ENCODE measurements at regions not wholly inside any gene's neighbourhood (a gene's known extent, or its start where the extent isn't known, plus 50 kb on each side); places are given as distances from the start of the nearest gene placed in this dataset.

DNA sequence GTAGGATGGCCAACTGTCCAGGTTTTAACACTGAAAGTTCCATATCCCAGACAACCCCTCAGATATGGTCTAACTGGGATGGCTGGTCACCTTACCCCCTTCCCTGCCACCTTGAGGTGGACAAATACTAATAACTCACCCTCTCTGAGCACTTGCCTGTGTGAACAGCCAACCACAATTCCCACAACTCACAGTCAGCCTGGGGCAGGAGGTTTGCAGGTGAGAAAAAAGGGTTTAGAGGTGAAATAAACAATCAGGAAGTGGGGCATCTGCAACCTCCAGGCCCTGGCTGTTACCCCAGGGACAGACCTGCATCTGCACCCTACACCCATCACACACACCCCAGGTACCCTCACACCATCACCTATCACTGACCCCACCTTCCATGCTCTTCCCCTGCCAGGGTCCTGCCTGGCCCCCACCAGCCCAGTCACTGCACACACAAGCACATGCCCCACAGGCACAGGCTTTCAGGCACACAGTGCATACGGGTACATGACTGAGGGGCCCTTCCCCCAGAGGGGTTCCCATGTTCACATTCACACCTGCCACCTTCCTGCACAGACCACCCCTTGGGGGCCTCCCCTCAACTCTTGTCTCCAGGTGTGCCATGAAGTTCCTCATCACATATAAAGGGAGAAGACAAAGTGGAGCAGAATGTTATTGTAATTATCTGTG, 679.5 kb downstream of the MATN1 start:
- POLR2A ChIA-PET (ENCODE audit: low non-redundant PET): no interaction called here
- TF ChIP-seq, protein P1, sequence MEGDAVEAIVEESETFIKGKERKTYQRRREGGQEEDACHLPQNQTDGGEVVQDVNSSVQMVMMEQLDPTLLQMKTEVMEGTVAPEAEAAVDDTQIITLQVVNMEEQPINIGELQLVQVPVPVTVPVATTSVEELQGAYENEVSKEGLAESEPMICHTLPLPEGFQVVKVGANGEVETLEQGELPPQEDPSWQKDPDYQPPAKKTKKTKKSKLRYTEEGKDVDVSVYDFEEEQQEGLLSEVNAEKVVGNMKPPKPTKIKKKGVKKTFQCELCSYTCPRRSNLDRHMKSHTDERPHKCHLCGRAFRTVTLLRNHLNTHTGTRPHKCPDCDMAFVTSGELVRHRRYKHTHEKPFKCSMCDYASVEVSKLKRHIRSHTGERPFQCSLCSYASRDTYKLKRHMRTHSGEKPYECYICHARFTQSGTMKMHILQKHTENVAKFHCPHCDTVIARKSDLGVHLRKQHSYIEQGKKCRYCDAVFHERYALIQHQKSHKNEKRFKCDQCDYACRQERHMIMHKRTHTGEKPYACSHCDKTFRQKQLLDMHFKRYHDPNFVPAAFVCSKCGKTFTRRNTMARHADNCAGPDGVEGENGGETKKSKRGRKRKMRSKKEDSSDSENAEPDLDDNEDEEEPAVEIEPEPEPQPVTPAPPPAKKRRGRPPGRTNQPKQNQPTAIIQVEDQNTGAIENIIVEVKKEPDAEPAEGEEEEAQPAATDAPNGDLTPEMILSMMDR (conservative IDR thresholded peaks at IDR 0.05; ENCODE audit: low read depth): no peak
- no peak for DNase-seq (ENCODE audit: low spot score)
- CTCF ChIA-PET: no interaction called here
- no peak overlapping the region for H3K27ac ChIP-seq

DNA sequence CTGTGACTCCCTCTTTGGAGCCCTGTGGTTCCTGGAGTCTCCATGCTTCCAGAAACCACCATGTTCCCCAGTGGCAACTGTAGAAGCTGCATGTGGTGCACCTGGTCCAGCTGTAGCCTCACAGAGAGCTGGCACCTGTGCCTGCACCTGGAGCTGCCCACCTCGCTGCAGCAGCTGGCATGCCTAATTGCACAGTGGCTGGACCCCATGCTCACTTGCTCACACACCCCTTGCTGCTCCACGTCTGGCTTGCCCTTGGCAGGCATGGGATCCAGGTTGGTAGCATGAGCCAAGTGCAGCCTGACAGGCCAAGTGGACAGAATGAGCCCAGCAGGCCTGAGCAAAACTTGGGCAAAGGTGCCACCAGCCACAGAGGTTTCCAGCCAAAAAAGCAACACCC, 680.1 kb downstream of the MATN1 start:
- no peak overlapping the region for H3K27ac ChIP-seq
- ChIA-PET POLR2A (ENCODE audit: low non-redundant PET) (no interaction called here), CTCF (no interaction called here)
- no peak for DNase-seq (ENCODE audit: low spot score)
- TF ChIP-seq, protein P1 (conservative IDR thresholded peaks at IDR 0.05; ENCODE audit: low read depth): no peak

DNA sequence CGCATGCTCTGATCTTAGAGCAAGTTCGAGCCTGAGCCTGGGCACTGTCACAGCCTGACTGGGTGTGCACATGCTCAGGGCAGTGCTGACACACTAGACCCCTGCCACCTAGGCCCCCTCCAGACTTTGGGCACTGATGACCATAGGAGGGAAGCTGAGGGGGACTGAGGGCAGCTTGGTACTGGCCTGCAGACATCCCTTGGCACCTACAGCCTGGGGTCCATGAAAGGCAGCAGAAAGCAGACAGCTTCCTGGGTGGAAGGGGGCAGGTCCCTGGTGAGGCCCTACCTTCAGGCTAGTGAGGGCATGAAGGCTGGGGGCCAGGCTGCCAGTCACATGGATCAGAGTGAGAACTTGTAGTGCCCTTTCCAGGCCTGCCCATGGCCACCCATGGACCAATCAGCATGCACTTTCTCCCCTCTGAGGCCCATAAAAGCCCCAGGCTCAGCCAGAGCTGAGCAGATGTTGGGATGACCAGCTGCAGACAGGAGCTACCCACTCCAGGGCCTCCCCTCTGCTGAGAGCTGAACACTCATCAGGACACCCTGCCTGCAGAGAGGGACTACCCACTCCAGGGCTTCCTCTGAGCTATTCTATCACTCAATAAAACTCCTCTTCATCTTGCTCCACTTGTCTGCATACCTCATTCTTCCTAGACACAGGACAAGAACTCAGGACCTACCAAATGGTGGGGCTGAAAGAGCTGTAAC, 680.8 kb downstream of the MATN1 start:
- DNase-seq (ENCODE audit: low spot score): no peak
- H3K27ac ChIP-seq: no peak overlapping the region
- TF ChIP-seq, protein P1 (conservative IDR thresholded peaks at IDR 0.05; ENCODE audit: low read depth): no peak
- POLR2A ChIA-PET (ENCODE audit: low non-redundant PET): no interaction called here
- CTCF ChIA-PET: no interaction called here

DNA sequence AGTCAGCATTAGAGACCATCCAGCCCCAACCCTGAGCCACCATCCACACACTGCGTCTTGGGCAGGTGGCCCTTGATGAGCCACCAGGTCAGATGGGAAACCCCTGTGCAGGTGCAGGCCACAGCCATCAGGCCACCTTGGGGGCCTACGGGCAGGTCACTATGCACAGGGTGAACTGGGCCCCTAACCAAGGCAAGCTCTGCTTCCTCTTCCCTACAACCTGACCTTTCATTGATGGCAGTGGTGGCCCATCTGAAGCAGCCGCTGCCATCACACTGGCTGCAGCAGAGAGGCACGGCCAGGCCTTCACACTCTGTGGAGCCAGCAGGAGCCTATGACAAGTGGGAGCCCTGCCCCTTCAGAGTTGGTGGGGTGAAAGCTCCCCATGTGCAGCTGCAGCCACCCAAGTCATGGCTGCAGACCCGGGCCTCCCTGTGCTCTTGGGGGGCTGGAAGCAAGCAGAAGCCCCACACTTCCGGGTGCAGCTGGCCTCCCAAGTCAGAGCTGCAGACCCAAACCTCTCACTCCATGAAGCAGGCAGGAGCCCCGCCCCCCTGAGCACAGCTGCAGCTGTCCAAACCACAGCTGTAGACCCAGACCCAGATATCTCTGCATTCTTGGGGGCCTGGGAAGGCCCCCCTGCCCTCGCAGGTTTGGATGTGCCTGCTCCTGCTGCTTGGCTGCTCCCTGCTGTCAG, 681.5 kb downstream of the MATN1 start:
- CTCF ChIA-PET: no interaction called here
- DNase-seq (ENCODE audit: low spot score): no peak
- POLR2A ChIA-PET (ENCODE audit: low non-redundant PET): no interaction called here
- TF ChIP-seq, protein P1 (conservative IDR thresholded peaks at IDR 0.05; ENCODE audit: low read depth): no peak
- H3K27ac ChIP-seq: no peak overlapping the region

DNA sequence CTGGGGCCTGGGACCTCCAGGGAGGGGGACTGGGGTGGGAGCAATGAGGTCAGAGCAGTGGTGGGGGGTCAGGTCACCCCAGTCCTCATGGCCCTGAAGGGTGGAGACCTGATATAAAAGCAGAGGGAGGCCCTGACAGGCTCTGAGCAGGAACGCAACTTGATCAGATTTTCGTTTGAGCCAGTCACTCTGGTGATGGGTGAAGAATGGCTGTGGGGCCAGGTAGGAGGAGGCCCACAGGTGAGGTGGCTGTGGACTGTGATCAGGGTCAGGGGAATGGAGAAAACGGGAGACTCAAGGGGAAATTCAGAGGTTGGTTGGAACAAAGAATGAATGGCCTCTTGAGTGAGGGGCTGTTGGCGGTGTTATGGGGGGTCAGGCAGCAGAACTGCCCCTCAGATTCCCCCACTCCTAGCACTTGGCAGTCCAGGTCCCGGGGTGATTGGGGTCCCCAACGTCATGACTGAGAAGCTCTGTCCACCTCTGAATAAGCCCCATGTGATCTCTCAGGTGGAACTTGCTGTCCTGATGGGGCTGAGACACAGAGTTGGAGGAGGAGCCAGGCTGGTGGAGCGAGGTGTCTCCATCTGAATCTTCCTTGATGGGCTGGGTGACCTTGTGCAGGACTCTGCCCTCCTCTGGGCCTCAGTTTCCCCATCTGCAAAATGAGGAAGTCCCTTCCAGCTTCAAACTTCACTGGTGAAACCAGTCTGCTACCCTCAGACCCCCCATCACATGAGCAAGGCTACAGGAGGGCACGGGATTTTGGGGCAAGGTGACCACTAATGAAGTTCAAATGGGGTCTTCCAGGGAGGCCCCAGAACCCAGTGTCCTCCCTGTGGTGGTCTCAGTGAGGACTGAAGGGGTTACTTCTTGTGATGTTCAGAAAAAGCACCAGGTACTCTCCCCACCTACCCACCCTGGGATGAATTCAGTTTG, 683.0 kb downstream of the MATN1 start:
- H3K27ac ChIP-seq: no peak overlapping the region
- TF ChIP-seq, protein P1 (conservative IDR thresholded peaks at IDR 0.05; ENCODE audit: low read depth): no peak
- ChIA-PET CTCF (no interaction called here), POLR2A (ENCODE audit: low non-redundant PET) (no interaction called here)
- DNase-seq (ENCODE audit: low spot score): no peak

All from RWPE1 (cell line).